SK-N-SH (cell line): ENCODE measurements at regions not wholly inside any gene's neighbourhood (a gene's known extent, or its start where the extent isn't known, plus 50 kb on each side); places are given as distances from the start of the nearest gene placed in this dataset.

Experiments used
- CTCF ChIA-PET: fragments of 300-600, 350-600 bp; formaldehyde crosslinking; extraction: SDS; loops from one replicate; lab custom pipeline; 2021; lab: Yijun Ruan, JAX
- POLR2A ChIA-PET: fragments of 350-600 bp; sonication (Branson Sonifier 250); formaldehyde crosslinking; extraction: SDS; loops from one replicate; lab custom pipeline; 2020; ENCODE audit warnings: antibody characterized with exemption, inconsistent platforms; lab: Yijun Ruan, JAX
- DNase-seq: peaks from one replicate; pipeline ENCODE4 v3.0.0; 2012
- H2AFZ ChIP-seq: fragments of 200-600 bp; sonication (generic); 2 replicates; pipeline ENCODE4 v1.8.1; 2016; ENCODE audit warnings: antibody characterized with exemption, mild to moderate bottlenecking, low read depth
- H3F3A ChIP-seq: fragments of 200-600 bp; sonication (generic); replicated peaks from 2 replicates; pipeline ENCODE3; 2016; ENCODE audit warnings: antibody characterized with exemption, mild to moderate bottlenecking; ENCODE audit not compliant: insufficient read depth
- H3K27ac ChIP-seq, 2 experiments: fragments of 200-500 bp in 1 of 2; fragments of 200-600 bp in 1 of 2; sonication (Bioruptor generic) in 1 of 2; sonication (generic), shearing (Covaris generic) in 1 of 2; 2 replicates each; pipeline versions ENCODE4 v1.5.1 to v1.6.1; 2014 to 2016; ENCODE audit warnings: low read depth in 2 of 2, inconsistent platforms in 1 of 2, low read length in 1 of 2, mild to moderate bottlenecking in 1 of 2, mixed read lengths in 1 of 2
- H3K27me3 ChIP-seq: fragments of 200-600 bp; sonication (generic), shearing (Covaris generic); 2 replicates; pipeline ENCODE4 v1.6.1; 2016; ENCODE audit warnings: mixed run types; ENCODE audit not compliant: insufficient read depth
- H3K36me3 ChIP-seq, 2 experiments: fragments of 200-500 bp in 1 of 2; fragments of 200-600 bp in 1 of 2; sonication (Bioruptor generic) in 1 of 2; sonication (generic) in 1 of 2; replicated peaks in 1 of 2; 2 replicates each; pipeline versions ENCODE3 to v1.5.1; 2014 to 2016; ENCODE audit warnings: low read length in 1 of 2, mild to moderate bottlenecking in 1 of 2; ENCODE audit not compliant: insufficient read depth in 2 of 2, control insufficient read depth in 1 of 2
- H3K4me1 ChIP-seq, 2 experiments: fragments of 200-500 bp in 1 of 2; fragments of 200-600 bp in 1 of 2; sonication (Bioruptor generic) in 1 of 2; sonication (generic), shearing (Covaris generic) in 1 of 2; 2 replicates each; pipeline versions ENCODE4 v1.5.1 to v1.6.1; 2014 to 2016; ENCODE audit warnings: low read depth in 1 of 2, low read length in 1 of 2, mixed run types in 1 of 2; ENCODE audit not compliant: insufficient read depth in 2 of 2, control insufficient read depth in 1 of 2
- H3K4me2 ChIP-seq: fragments of 200-600 bp; sonication (generic), shearing (Covaris generic); 2 replicates; pipeline ENCODE4 v1.6.1; 2017; ENCODE audit warnings: mixed run types
- H3K4me3 ChIP-seq, 2 experiments: fragments of 200-500 bp in 1 of 2; fragments of 200-600 bp in 1 of 2; sonication (Bioruptor generic) in 1 of 2; sonication (generic), shearing (Covaris generic) in 1 of 2; 2 replicates each; pipeline versions ENCODE4 v1.5.1 to v1.8.1; 2014 to 2016; ENCODE audit warnings: low read depth in 2 of 2, inconsistent platforms in 1 of 2, low read length in 1 of 2, mild to moderate bottlenecking in 1 of 2, mixed read lengths in 1 of 2, moderate library complexity in 1 of 2
- H3K79me2 ChIP-seq: fragments of 200-600 bp; sonication (generic); 2 replicates; pipeline ENCODE4 v1.8.1; 2017; ENCODE audit warnings: mild to moderate bottlenecking; ENCODE audit not compliant: insufficient read depth
- H3K9ac ChIP-seq: fragments of 200-600 bp; sonication (generic); 2 replicates; pipeline ENCODE4 v1.6.1; 2017; ENCODE audit warnings: mixed run types
- H3K9me2 ChIP-seq: fragments of 200-600 bp; sonication (generic); 2 replicates; pipeline ENCODE4 v1.6.1; 2017; ENCODE audit warnings: mixed run types
- H3K9me3 ChIP-seq: fragments of 200-600 bp; sonication (generic); 2 replicates; pipeline ENCODE4 v1.6.1; 2017; ENCODE audit warnings: mixed run types, mild to moderate bottlenecking, moderate library complexity
- H4K20me1 ChIP-seq: fragments of 200-600 bp; sonication (generic); 2 replicates; pipeline ENCODE4 v1.6.1; 2017; ENCODE audit warnings: mild to moderate bottlenecking, mixed run types; ENCODE audit not compliant: insufficient read depth
- EP300 ChIP-seq, 2 experiments: IDR thresholded peaks; 2 replicates each; pipeline versions ENCODE4 v1.4.0 to v1.6.1; 2012; ENCODE audit warnings: borderline replicate concordance in 1 of 2, low read depth in 1 of 2, low read length in 1 of 2
- FOSL2 ChIP-seq: IDR thresholded peaks from 2 replicates; pipeline ENCODE4 v1.4.0; 2012; ENCODE audit warnings: low read depth, mild to moderate bottlenecking, moderate library complexity, borderline replicate concordance
- FOXM1 ChIP-seq: IDR thresholded peaks from 2 replicates; pipeline ENCODE4 v1.4.0; 2012; ENCODE audit warnings: low read depth, mild to moderate bottlenecking
- GABPA ChIP-seq: IDR thresholded peaks from 2 replicates; pipeline ENCODE4 v1.4.0; 2012; ENCODE audit warnings: low read depth, mild to moderate bottlenecking
- JUND ChIP-seq: IDR thresholded peaks from 2 replicates; pipeline ENCODE4 v1.4.0; 2012
- MEF2A ChIP-seq: IDR thresholded peaks from 2 replicates; pipeline ENCODE4 v1.4.0; 2012; ENCODE audit warnings: low read depth, borderline replicate concordance
- MXI1 ChIP-seq: IDR thresholded peaks from 2 replicates; pipeline ENCODE4 v1.6.1; 2012; ENCODE audit warnings: mild to moderate bottlenecking, low read depth, low read length, improper control_type of control experiment
- NFIC ChIP-seq: IDR thresholded peaks from 2 replicates; pipeline ENCODE4 v1.4.0; 2012; ENCODE audit warnings: borderline replicate concordance
- RCOR1 ChIP-seq: fragments of 150-350 bp; IDR thresholded peaks from 2 replicates; pipeline ENCODE4 v1.6.1; 2017; ENCODE audit warnings: antibody characterized with exemption, low read length
- RXRA ChIP-seq: IDR thresholded peaks from 2 replicates; pipeline ENCODE4 v1.4.0; 2012; ENCODE audit warnings: low read depth, mild to moderate bottlenecking, borderline replicate concordance
- SIN3A ChIP-seq: IDR thresholded peaks from 2 replicates; pipeline ENCODE4 v1.6.1; 2012; ENCODE audit warnings: low read depth, mild to moderate bottlenecking, low read length, moderate library complexity, borderline replicate concordance
- TCF12 ChIP-seq: IDR thresholded peaks from 2 replicates; pipeline ENCODE4 v1.4.0; 2012
- TEAD4 ChIP-seq: IDR thresholded peaks from 2 replicates; pipeline ENCODE4 v1.4.0; 2012; ENCODE audit warnings: mild to moderate bottlenecking, borderline replicate concordance; ENCODE audit not compliant: insufficient read depth
- YY1 ChIP-seq: IDR thresholded peaks from 2 replicates; pipeline ENCODE4 v1.4.0; 2012; ENCODE audit warnings: low read depth, mild to moderate bottlenecking
- WGBS: methylation state at CpG from one replicate; pipeline ENCODE4 v1.1.6; 2017; ENCODE audit warnings: low lambda C conversion rate; 5-methylcytosine and 5-hydroxymethylcytosine counted together
- TF ChIP-seq, protein P1 (sequence below): IDR thresholded peaks from 2 replicates; pipeline ENCODE4; 2012
- TF ChIP-seq, protein P2 (sequence below): fragments of 150-350 bp; IDR thresholded peaks from 2 replicates; pipeline ENCODE4 v1.6.1; 2016; ENCODE audit warnings: mild to moderate bottlenecking, low read depth, low read length
- TF ChIP-seq, protein P3 (sequence below): fragments of 150-350 bp; IDR thresholded peaks from 2 replicates; pipeline ENCODE4 v1.6.1; 2017; ENCODE audit warnings: antibody characterized with exemption, low read length, low read depth, borderline replicate concordance

DNA sequence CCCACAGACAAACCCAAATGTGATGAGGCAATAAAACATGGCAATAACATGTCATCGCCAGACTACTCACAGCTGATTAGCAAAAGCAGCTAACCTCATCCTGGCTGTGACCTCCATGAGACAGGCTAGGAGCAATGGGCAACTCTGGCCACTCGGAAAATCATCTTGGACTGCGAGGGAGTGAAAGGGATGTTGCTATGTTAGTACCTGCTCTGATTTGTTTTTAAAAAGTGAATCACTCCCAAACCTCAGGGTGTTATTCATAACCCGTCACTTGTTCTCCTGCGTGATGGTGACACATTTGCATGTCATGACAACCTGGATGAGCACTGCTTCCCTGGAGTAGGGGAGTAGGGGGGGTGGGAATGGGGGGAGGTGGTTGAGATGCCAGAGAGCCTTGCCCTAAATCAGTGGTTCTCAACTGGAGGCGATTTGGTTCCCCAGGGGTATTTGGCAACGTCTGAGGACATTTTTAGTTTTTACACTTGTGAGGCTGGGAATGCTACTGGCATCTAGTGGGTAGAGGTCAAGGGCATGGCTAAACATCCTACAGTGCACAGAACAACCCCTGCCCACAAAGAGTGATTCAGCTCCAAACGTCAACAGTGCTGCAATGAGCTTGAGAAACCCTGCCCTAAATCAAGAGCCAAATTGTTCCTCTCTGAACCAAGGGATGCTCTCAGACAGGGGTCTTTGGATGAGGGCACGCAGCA lies 241.7 kb downstream of the SOX9 start:
- H3K4me3 ChIP-seq = no peak overlapping the region
- H3K27ac ChIP-seq = peak overlapping the region; percentile 69 to 70
- peak overlapping the region; percentile 45 for H3K9ac ChIP-seq
- H3K9me3 ChIP-seq = no peaks in the 10 kb centered on the region; the same call in 1 of the 2 replicates
- no peaks in the 10 kb centered on the region for H3K9me2 ChIP-seq
- peak overlapping the region; percentile 25 for H3K4me2 ChIP-seq
- H3K4me1 ChIP-seq = peaks cover 30 to 37% of the 10 kb centered on the region in 2 experiments
- 64% methylated on average over 9 of the region's 9 CpGs for WGBS
- H3F3A ChIP-seq = peaks cover 8% of the 10 kb centered on the region
- ChIA-PET POLR2A (interaction anchor here (1.5 kb wide), 1 partner anchor 18 kb away, joined by 5 read pairs; no protein-coding TSS in a partner anchor), CTCF (interaction anchor here (1.6 kb wide), 1 partner anchor 13 kb away, joined by 3 read pairs; no protein-coding TSS in a partner anchor)
- no peak overlapping the region for H2AFZ ChIP-seq
- no peak for DNase-seq
- no peaks in the 10 kb centered on the region for H3K79me2 ChIP-seq
- no peaks in the 10 kb centered on the region for H3K27me3 ChIP-seq
- TF ChIP-seq MXI1 (0 out of 2 replicates have a peak, but pooled peaks have one; percentile 8), SIN3A (0 out of 2 replicates have a peak, but pooled peaks have one; percentile 11), GABPA (no peak), RXRA (peak; percentile 29; the same call in 1 of the 2 replicates), YY1 (no peak), EP300 (IDR thresholded peaks at IDR 0.05; ENCODE audit: borderline replicate concordance in 1 of 2, low read depth in 1 of 2, low read length in 1 of 2) (peak in 1 of 2 experiments; percentile 45; a peak in 1 of 4 replicates), FOXM1 (no peak), TCF12 (peak; percentile 43), JUND (peak; percentile 29; the same call in 1 of the 2 replicates), FOSL2 (peak; percentile 29; the same call in 1 of the 2 replicates), MEF2A (no peak), NFIC (peak; percentile 21; the same call in 1 of the 2 replicates), TEAD4 (0 out of 2 replicates have a peak, but pooled peaks have one; percentile 7), RCOR1 (no peak)
- TF ChIP-seq, protein P1, sequence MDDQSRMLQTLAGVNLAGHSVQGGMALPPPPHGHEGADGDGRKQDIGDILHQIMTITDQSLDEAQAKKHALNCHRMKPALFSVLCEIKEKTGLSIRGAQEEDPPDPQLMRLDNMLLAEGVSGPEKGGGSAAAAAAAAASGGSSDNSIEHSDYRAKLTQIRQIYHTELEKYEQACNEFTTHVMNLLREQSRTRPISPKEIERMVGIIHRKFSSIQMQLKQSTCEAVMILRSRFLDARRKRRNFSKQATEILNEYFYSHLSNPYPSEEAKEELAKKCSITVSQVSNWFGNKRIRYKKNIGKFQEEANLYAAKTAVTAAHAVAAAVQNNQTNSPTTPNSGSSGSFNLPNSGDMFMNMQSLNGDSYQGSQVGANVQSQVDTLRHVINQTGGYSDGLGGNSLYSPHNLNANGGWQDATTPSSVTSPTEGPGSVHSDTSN = peak; percentile 57
- TF ChIP-seq, protein P2, sequence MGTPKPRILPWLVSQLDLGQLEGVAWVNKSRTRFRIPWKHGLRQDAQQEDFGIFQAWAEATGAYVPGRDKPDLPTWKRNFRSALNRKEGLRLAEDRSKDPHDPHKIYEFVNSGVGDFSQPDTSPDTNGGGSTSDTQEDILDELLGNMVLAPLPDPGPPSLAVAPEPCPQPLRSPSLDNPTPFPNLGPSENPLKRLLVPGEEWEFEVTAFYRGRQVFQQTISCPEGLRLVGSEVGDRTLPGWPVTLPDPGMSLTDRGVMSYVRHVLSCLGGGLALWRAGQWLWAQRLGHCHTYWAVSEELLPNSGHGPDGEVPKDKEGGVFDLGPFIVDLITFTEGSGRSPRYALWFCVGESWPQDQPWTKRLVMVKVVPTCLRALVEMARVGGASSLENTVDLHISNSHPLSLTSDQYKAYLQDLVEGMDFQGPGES = no peak
- TF ChIP-seq, protein P3, sequence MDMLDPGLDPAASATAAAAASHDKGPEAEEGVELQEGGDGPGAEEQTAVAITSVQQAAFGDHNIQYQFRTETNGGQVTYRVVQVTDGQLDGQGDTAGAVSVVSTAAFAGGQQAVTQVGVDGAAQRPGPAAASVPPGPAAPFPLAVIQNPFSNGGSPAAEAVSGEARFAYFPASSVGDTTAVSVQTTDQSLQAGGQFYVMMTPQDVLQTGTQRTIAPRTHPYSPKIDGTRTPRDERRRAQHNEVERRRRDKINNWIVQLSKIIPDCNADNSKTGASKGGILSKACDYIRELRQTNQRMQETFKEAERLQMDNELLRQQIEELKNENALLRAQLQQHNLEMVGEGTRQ = no peak
- H4K20me1 ChIP-seq = no peaks in the 10 kb centered on the region
- no peaks in the 10 kb centered on the region for H3K36me3 ChIP-seq
